ENCODE measurements at regions not wholly inside any gene's neighbourhood (a gene's known extent, or its start where the extent isn't known, plus 50 kb on each side); places are given as distances from the start of the nearest gene placed in this dataset.

- TF ChIP-seq REST (IDR thresholded peaks at IDR 0.05; ENCODE audit: insufficient replicate concordance, low read depth) (no peak), CTCF (IDR thresholded peaks at IDR 0.05; ENCODE audit: insufficient read depth, low read length) (no peak)
Measured at GRCh38 chr6:120894077-120894476, 440.2 kb downstream of the TBC1D32 start.

All from HL-60 (cell line).